Right lung (tissue), 2 donors: ENCODE measurements at regions not wholly inside any gene's neighbourhood (a gene's known extent, or its start where the extent isn't known, plus 50 kb on each side); places are given as distances from the start of the nearest gene placed in this dataset.
"Not testable (repeated sequence)": the region's sequence is repeated elsewhere in the genome, so short reads cannot be mapped to it uniquely, and the experiment has no call there.

Experiments
- DNase-seq, 2 donors: peaks; one replicate each; pipeline ENCODE4 v3.0.0-alpha.2; 2013

DNA sequence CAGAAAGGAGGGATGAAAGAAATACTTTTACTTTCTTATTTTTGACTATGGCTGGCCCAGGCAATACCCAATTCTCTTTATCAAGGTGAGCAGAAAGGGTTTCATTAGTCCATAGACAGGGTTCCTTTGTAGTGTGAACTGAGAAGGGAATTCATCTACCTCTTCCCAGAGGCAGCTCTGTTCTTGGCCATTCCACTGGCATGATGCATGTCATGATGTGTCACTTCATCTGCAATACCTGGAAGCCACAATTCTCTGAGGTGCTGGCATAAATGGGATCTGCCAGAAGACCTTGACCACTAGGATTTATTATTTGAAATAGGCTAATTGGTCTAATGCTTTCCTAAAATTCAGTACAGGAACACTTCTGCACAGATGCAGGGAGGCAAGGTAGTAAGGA, 542.8 kb downstream of the RFC3 start:
- DNase-seq, result no peak

GRCh38 chr13:34361560-34361959, 543.6 kb downstream of the RFC3 start:
- no peak for DNase-seq

DNA sequence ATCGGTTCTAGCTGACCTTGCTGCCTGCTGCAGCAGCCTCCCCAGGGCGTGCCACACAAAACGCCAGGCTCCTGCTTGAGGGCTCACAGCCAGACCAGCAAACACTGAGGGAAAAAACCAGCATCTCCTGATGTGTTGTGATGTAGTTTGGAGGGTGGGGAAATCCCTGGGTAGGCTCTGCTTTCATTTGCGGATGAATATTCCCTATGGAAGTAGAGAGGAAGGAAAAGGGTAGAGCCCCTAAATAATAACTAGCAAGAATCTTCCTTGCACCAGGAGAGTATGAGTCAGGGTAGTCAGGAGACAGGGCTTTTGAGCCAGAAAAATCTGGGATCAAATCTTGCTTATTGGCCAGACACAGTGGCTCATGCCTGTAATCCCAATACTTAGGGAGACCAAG, 545.3 kb downstream of the RFC3 start:
- DNase-seq, result no peak

- DNase-seq, result no peak
Measured at GRCh38 chr13:34364633-34365032, 546.7 kb downstream of the RFC3 start.

DNA sequence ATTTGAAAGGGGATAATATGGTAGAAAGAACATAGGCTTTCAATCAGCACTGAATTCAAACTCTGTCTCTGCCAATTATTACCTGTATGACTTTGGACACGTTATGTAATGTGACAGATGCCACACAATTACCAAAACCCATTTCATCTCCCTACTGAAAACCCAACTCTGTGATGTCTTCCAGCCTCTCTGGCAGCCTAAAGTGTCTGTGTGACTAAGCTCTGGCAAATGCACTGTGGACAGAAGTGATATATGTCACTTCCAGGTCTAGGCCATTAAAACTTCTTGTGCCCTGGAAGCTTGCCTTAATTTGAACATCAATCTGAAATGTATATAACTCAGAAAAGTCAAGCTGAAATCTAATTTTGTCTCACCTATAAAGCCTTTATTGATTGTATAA, 552.0 kb downstream of the RFC3 start:
- no peak for DNase-seq

GRCh38 chr13:34371108-34371507, 553.2 kb downstream of the RFC3 start:
- DNase-seq, result no peak

DNA sequence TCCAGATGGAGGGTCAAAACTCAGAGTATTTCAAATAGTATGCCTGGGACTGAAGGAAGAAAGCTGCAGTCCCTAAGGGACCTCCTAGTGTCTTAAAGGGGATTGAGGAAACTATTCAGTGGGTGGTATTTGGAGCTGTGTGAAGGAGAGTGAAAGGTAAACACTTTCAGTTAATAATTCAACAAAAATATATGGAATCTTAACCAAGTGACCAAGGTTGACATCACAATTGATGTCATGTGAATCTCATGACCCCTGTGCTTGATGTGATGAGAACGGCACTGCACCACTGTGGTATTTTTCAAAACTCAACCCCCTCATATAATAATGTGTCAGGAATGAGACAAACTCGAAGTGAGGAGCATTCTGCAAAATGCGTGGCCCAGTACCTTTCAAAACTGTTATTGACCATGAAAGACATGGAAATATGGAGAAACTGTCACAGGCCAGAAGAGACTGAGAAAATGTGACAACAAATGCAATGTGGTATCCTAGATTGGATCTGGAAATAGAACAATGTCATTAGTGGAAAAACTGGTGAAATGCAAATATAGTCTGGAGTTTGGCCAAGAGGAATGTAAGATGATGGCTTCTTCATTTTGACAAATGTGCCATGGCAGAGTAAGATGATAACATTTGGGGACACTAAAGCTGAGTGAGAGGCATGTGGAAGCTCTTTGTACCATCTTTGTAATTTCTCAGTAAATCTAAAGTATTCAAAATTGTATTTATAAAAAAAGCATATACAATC, 553.9 kb downstream of the RFC3 start:
- DNase-seq, result no peak

- DNase-seq, result no peak
Measured at GRCh38 chr13:34372581-34372980, 554.6 kb downstream of the RFC3 start.

GRCh38 chr13:34376483-34376882, 558.5 kb downstream of the RFC3 start:
- DNase-seq, result no peak

DNA sequence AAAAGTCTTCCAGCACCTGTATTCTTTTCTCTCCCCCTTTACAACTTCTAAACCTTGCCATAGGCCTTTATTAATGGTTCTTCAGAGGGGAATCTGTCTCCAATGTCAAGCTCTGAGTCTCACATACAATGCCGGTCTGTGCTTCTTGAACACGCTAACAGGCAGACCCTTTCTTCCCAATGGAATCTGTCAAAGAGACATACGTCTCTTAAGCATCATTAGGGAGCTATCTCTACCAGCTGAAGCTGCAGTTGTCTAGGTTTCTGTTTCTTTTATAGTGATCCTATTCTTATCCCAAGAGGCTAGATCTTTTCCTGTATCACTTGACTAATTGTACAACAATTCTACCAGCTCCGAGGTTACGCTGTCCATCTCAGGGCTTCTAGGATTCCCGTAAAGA, 560.8 kb upstream of the NBEA start:
- no peak for DNase-seq

DNA sequence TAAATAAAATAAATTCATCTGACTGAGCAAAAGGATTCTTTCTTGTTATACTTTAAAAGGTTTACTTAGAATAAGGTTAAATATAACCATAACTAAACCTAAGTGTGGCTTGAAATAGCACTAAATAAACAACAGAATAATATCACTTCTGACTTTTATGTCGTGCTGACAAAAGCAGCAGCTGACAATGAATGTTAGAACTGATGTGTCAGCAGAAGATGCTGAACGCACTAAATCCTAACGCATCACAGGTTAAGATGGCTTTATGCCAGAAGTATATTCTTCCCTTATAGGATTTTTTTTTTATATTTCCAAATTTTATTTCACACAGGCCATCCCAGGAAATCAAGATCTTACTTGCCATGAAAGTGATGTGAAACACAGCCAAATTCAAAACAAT, 558.3 kb upstream of the NBEA start:
- no peak for DNase-seq

DNA sequence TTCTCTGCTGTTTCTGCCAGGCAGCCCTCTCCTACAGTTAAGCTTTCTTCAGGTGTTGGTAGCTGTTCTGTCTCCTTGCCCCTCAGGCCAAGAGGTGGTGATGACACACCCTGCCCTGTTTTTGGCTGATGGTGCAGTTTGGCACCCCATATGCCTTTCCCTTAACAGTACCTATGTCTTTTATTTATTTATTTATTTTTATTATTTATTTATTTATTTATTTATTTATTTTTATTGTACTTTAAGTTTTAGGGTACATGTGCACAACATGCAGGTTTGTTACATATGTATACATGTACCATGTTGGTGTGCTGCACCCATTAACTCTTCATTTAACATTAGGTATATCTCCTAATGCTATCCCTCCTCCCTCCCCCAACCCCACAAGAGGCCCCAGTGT, 555.8 kb upstream of the NBEA start:
- not testable (repeated sequence) for DNase-seq

- DNase-seq, result no peak
Measured at GRCh38 chr13:34391076-34391475, 551.0 kb upstream of the NBEA start.

DNA sequence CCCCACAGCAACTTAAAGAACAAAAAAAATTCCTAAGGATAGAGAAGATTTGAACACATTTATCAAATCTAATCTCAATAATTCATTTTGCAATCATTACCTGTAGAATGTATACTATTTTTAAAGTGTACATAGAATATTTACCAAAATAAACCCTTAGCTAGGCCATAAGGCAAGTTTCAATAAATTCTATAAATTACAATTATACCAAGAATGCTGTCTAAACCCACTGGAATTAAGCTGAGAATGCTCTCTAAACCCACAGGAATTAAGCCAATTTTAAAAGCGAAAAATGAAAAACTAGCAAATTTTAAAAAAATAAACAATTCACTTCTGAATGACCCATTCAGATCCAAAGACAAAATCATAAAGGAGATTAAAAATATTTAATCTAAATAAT, 540.4 kb upstream of the NBEA start:
- no peak for DNase-seq

DNA sequence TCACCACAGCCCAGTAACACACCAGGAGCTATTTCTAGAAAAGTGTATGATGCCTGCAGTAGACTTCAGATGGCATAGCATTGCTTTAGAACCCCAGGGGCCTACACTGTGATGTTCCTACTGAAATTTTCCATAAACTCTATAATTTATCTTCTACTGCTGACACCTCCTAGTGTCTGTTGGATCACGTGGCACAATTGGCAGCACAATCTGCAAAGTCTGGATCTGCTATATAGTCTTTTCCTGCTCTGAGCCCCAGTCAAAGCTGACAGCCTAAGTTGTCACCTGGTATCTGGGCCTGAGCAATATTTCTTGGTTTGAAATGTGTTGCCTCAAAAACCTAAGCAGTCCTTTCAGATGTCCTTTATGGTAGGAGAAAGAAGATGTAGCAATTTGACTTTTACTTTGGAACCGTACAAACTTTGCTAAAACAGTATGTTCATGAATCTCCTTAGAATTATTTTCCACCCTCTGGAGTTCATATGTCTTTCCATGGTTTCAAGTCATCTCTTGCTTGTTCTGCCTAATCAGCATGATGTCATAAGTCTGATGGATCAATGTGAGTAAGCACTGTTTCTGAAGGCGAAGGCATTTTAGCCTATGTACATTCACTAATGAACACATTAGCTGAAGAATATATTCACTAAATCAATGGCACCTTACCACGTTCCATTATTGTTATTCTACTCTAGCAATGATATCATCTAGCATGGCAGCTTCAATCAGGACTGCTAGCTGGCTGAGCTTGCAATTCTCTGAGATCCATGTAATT, 536.5 kb upstream of the NBEA start:
- no peak for DNase-seq

DNA sequence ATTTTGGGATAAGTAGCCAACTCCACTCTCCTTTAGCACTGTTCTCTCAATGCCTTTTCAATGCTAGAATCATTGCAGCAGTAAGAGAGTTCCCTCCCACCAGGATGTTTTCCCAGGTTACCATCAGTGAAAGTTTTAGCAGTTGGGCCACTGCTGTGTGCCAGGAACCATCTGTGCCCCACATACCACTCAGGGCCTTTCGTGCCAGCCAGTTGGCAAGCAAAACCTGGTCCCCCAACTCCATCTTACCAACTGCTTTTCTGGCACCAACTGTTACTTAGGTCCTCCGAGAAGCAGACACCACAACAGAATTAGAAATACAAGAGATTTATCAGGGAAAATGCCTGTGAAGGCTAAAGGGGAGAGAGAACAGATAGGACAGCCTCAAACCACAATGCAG, 533.4 kb upstream of the NBEA start:
- no peak for DNase-seq

DNA sequence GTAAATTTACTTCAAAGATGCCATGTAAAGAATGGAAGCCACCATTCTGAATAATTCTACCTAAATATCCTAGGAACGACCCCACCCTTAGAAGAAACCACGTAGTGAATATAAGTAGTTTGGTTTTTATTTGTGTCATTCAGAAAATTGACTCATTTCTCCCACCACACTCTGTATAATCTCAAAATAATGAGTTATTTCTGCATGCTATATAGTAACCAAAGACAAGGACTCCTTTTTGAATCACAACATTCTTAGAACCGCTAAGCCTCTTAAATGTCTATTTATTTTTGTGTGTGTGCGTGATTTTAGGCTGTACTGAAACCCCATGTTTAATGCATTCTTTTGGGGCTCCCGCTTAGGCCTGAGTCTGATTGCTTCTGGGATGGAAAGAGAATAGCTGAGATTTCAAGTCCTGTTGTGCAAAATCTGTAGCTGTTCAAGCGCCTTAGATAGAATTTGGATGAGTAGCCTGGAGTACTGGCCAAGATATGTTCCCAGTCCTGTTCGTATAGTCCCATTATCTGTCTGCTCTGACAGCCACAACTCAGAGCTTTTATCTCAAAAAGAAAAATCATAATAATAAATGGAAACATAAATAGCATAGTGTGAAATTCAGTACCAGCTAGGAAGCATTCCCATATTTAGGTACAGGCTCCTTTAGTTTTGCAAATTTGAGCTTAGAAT, 532.4 kb upstream of the NBEA start:
- no peak for DNase-seq

- no peak for DNase-seq
Measured at GRCh38 chr13:34410678-34411077, 531.4 kb upstream of the NBEA start.

DNA sequence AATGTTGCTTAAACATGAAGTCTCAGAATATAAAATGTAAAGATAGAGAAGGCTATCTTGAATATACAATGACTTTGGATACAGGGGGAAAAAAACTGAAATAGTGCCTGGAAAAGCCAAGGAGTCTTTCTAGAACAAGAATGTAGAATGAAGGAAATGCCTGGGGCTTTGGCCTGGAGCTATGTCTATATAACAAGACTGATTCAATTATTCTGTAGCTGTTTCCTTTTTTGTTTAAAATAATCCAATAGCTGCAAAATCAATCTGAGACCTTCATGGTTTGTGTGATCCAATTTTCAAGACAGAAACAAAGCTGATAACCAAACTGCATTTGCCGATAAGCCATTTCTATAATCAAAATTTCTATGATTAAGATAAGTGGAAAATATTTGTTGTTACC, 530.9 kb upstream of the NBEA start:
- no peak for DNase-seq

GRCh38 chr13:34411894-34412293, 530.2 kb upstream of the NBEA start:
- DNase-seq, result no peak

- DNase-seq, result no peak
Measured at GRCh38 chr13:34412295-34412694, 529.8 kb upstream of the NBEA start.

DNA sequence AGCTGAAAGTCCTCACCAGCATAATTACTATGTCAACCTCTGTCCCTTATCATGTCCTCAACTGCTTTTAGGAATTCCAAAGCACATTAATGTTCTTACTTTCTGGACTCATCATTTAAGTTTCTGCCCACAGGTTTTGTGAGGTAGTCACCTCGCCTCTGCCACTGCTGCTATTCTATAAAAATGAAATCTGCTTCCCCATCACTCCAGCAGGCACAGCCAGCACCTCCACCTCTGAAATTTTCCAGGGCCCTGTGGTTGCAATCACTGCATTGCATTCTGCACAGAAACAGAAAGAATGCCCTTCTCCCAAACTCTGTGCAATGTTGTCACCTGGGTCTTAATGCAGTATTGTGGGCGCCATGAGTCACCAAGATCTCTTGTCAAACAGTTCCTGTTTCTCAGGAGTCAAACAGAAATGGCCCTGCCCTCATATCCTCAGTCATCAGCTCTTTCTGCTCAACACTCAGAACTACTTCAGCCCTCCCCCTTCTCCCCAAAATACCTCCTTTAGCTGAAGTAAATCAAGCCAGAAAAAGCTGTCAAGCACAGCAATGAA, 529.2 kb upstream of the NBEA start:
- no peak for DNase-seq
